Pancreas (tissue), 10 donors: ENCODE measurements at regions not wholly inside any gene's neighbourhood (a gene's known extent, or its start where the extent isn't known, plus 50 kb on each side); places are given as distances from the start of the nearest gene placed in this dataset.
"Not testable (repeated sequence)": the region's sequence is repeated elsewhere in the genome, so short reads cannot be mapped to it uniquely, and the experiment has no call there.

Source experiments
- ATAC-seq, 4 donors: fragments of 200-7000 bp; cut with Tn5 transposase; one replicate each; pipeline versions ENCODE4 v1.8.0 to v1.9.1; 2020; ENCODE audit warnings: mild to moderate bottlenecking in 4 of 4, moderate library complexity in 4 of 4
- DNase-seq, 6 donors: peaks; one replicate each; pipeline ENCODE4 v3.0.0-alpha.2; 2020
- FAIRE-seq: peaks from 2 replicates; lab custom pipeline; 2012; peaks lifted over from hg19 to GRCh38; lab: Jason Lieb, UNC
- H3K27ac ChIP-seq, 4 donors: fragments of 200-600 bp; sonication (generic); 1 replicate in 3 of 4; 2 replicates in 1 of 4; pipeline versions ENCODE4 v1.5.0 to v1.8.0; 2020
- H3K27me3 ChIP-seq, 4 donors: fragments of 200-600 bp; one replicate each; pipeline ENCODE4 v1.8.0; 2021
- H3K36me3 ChIP-seq, 3 donors: fragments of 200-600 bp; sonication (generic) in 1 of 3; one replicate each; pipeline versions ENCODE4 v1.5.0 to v1.8.0; 2020 to 2021
- H3K4me1 ChIP-seq, 3 donors: fragments of 200-600 bp; one replicate each; pipeline ENCODE4 v1.8.0; 2021
- H3K4me3 ChIP-seq, 4 donors: fragments of 200-600 bp; sonication (generic) in 2 of 4; one replicate each; pipeline versions ENCODE4 v1.5.0 to v1.8.0; 2020 to 2021
- H3K9me3 ChIP-seq, 4 donors: fragments of 200-600 bp; one replicate each; pipeline ENCODE4 v1.8.0; 2021
- WGBS, 2 donors: extraction: QIAGEN DNeasy Blood & Tissue Kit; methylation state at CpG; one replicate each; pipeline ENCODE4 v1.1.7; 2013; 5-methylcytosine and 5-hydroxymethylcytosine counted together
- intact Hi-C, 3 donors: fragments of 100-400 bp; cut with DNase I; formaldehyde crosslinking; loops; one replicate each; pipeline versions ENCODE4 v1.11.1 to v1.14.2; 2022
- TF ChIP-seq, protein P1 (sequence below), 4 donors: fragments of 200-600 bp; sonication (generic) in 3 of 4; IDR thresholded peaks; one replicate each; pipeline versions ENCODE4 v1.5.0 to v1.8.0; 2021; ENCODE audit warnings: antibody characterized with exemption in 4 of 4
- donor health status: healthy with polysubstance abuse.
- donor health status: DM: no; HTN: no; CAD: no; lungs with moderate emphysema.
- donor health status: DM: no; HTN: no; CAD: no.
- donor health status: control.
- donor health status: control.
- donor health status: Bipolar disorder and iron deficiency.
- donor health status: DM: yes; HTN: yes; CAD: no.
- donor health status: DM: no; HTN: no; CAD: no.
- donor health status: DM: no; HTN: no; CAD: no.
- donor health status: DM: yes; HTN: yes; CAD: no.

DNA sequence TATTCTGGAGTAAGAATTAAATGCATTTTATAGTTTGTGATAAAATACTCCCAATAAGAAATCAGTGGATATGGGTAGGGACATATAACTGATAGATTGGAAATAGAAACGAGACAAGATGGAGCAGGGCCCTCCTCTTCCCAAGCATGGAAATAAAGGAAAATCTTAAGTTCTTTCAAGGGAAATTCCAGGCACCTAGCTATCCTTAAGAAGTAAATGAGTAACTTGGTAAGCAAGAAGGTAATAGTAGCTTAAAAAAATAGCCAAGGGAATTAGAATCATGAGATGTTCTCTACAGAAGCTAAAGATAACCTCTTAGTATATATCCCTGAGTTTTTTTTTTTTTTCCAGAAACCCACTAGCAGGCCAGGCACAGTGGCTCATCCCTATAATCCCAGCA lies 105.5 kb upstream of the FAM3C start:
- intact Hi-C loops, result no loop called here
- H3K4me1 ChIP-seq, result no peaks in the 10 kb centered on the region
- H3K27me3 ChIP-seq, result no peaks in the 10 kb centered on the region
- no peak overlapping the region for H3K4me3 ChIP-seq
- no peak for FAIRE-seq
- 84 to 90% methylated on average over 1 of the region's 1 CpG for WGBS, 2 donors
- no peak for DNase-seq
- no peaks in the 10 kb centered on the region for H3K9me3 ChIP-seq
- H3K36me3 ChIP-seq, result no peaks in the 10 kb centered on the region
- H3K27ac ChIP-seq, result no peak overlapping the region
- ATAC-seq, result no peak
- TF ChIP-seq, protein P1, sequence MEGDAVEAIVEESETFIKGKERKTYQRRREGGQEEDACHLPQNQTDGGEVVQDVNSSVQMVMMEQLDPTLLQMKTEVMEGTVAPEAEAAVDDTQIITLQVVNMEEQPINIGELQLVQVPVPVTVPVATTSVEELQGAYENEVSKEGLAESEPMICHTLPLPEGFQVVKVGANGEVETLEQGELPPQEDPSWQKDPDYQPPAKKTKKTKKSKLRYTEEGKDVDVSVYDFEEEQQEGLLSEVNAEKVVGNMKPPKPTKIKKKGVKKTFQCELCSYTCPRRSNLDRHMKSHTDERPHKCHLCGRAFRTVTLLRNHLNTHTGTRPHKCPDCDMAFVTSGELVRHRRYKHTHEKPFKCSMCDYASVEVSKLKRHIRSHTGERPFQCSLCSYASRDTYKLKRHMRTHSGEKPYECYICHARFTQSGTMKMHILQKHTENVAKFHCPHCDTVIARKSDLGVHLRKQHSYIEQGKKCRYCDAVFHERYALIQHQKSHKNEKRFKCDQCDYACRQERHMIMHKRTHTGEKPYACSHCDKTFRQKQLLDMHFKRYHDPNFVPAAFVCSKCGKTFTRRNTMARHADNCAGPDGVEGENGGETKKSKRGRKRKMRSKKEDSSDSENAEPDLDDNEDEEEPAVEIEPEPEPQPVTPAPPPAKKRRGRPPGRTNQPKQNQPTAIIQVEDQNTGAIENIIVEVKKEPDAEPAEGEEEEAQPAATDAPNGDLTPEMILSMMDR (IDR thresholded peaks at IDR 0.05), result no peak

DNA sequence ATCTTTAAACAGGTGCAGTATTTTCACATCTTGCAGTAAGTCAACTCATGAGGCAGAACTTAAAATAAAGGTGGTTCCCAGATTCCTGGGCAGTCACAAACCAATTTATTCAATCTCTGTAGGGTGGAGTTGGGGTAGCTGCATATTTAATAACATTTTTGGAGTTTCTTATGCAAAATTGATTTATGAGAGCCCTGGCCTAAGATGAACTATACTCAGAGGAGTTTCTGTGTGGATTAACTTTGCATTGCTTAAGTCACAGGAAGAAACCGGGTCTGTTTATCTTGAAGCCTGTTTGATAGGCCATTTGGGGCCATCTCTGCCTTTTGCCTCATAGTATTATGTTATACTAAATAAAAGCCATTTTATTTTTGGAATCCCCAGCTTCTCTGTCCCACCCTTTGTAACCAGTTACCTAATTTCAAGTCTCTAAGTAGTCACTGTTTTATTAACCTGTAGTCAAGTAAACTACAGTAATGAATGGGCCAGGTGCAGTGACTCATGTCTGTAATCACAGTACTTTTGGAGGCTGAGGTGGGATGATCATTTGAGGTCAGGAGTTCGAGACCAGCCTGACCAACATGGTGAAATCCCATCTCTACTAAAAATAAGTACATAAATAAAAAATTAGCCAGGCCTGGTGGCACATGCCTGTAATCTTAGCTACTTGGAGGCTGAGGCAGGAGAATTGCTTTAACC lies 104.4 kb upstream of the FAM3C start:
- DNase-seq (no peak), ATAC-seq (no peak), FAIRE-seq (no peak)
- Histone ChIP-seq H3K27me3 (no peaks in the 10 kb centered on the region), H3K4me3 (no peak overlapping the region), H3K36me3 (no peaks in the 10 kb centered on the region), H3K9me3 (no peaks in the 10 kb centered on the region), H3K4me1 (no peaks in the 10 kb centered on the region), H3K27ac (no peak overlapping the region)
- intact Hi-C loops, result no loop called here
- 78 to 90% methylated on average over 2 of the region's 2 CpGs for WGBS, 2 donors
- TF ChIP-seq, protein P1 (IDR thresholded peaks at IDR 0.05), result no peak

DNA sequence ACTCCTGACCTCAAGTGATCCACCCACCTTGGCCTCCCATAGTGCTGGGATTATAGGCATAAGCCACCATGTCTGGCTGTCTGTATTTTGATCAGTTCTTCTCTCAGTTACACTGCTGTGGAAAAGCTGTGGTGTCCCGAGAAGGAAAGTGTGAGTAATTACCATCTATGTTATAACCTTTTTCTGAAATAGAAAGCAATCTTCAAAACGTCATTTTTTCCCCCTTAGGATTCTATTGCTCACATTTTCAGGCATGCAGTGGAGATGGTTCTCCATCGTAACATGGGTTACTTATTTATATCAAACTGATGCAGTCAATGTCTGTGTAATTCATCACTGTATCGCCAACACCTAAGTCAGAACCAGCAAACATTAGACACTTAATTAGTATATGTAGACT lies 103.5 kb upstream of the FAM3C start:
- no peak for DNase-seq
- WGBS, 2 donors, result 89 to 94% methylated on average over 4 of the region's 4 CpGs
- Histone ChIP-seq H3K4me1 (no peaks in the 10 kb centered on the region), H3K9me3 (no peaks in the 10 kb centered on the region), H3K4me3 (no peak overlapping the region), H3K27ac (no peak overlapping the region), H3K27me3 (no peaks in the 10 kb centered on the region), H3K36me3 (no peaks in the 10 kb centered on the region)
- FAIRE-seq, result no peak
- no peak for ATAC-seq
- intact Hi-C loops, result no loop called here
- TF ChIP-seq, protein P1 (IDR thresholded peaks at IDR 0.05), result no peak

DNA sequence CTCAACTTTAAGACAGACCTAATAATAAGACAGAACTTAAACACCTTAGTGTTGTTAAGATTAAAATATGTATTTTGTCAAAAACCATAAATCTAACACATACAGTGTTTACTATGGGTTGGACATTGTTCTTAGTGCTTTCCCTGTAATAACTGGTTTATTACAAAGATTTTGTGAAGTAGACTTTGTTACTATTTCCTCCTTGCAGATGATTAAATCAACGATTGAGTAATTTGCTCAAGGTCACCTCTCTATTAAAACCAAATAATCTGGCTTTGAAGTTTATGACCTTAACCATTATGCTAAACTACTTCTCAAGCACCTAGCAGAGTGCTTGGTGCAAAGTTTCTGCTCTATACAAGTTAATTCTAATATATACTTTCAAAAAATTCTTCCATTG lies 102.7 kb upstream of the FAM3C start:
- peak in 3 of 4 donors; percentile 38 to 70 (median 56) for ATAC-seq

DNA sequence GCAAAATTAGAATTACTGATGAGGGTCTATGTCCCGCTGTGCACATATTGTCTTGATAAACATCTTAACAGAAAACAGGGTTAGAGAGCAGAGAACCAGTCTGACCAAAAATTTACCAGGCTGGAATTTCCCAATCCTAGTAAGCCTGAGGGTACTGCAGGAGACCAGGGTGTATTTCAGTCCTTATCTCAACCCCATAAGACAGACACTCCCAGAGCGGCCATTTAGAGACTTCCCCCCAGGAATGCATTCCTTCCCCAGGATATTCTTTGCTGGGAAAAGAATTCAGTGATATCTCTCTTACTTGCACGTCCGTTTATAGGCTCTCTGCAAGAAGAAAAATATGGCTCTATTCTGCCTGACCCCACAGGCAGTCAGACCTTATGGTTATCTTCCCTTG lies 101.4 kb upstream of the FAM3C start:
- H3K27ac ChIP-seq, H3K27me3 ChIP-seq, H3K4me3 ChIP-seq, H3K36me3 ChIP-seq, intact Hi-C loops, H3K9me3 ChIP-seq, FAIRE-seq, DNase-seq, H3K4me1 ChIP-seq, ATAC-seq: not testable (repeated sequence)
- 93 to 97% methylated on average over 4 of the region's 4 CpGs for WGBS, 2 donors

More for the DNA sequence above, 102.7 kb upstream of the FAM3C start:
- Histone ChIP-seq H3K4me1 (no peaks in the 10 kb centered on the region), H3K27me3 (no peaks in the 10 kb centered on the region), H3K27ac (no peak overlapping the region), H3K4me3 (no peak overlapping the region), H3K9me3 (no peaks in the 10 kb centered on the region), H3K36me3 (no peaks in the 10 kb centered on the region)
- TF ChIP-seq, protein P1 (IDR thresholded peaks at IDR 0.05), result no peak
- intact Hi-C loops, result no loop called here
- DNase-seq (no peak), FAIRE-seq (no peak)
- 6 to 10% methylated on average over 1 of the region's 1 CpG for WGBS, 2 donors
